ENCODE measurements at regions not wholly inside any gene's neighbourhood (a gene's known extent, or its start where the extent isn't known, plus 50 kb on each side); places are given as distances from the start of the nearest gene placed in this dataset.
"Not testable (repeated sequence)": the region's sequence is repeated elsewhere in the genome, so short reads cannot be mapped to it uniquely, and the experiment has no call there.

- Histone ChIP-seq H3K36me3 (replicated peaks; ENCODE audit: insufficient read depth, low read depth) (no peaks in the 10 kb centered on the region), H3K79me2 (no peaks in the 10 kb centered on the region), H3K9me3 (ENCODE audit: low read depth) (no peaks in the 10 kb centered on the region), H3K27me3 (no peaks in the 10 kb centered on the region), H3K4me3 (no peak overlapping the region), H3K27ac (no peak overlapping the region), H3K4me1 (ENCODE audit: insufficient read depth) (no peaks in the 10 kb centered on the region), H4K20me1 (ENCODE audit: insufficient read depth, poor library complexity, severe bottlenecking) (no peaks in the 10 kb centered on the region), H2AFZ (no peak overlapping the region), H3K9me2 (replicated peaks; ENCODE audit: insufficient read depth) (no peaks in the 10 kb centered on the region), H3K4me2 (no peak overlapping the region)
- 92% methylated on average over 2 of the region's 2 CpGs for WGBS (ENCODE audit: low lambda C conversion rate, missing lambda C conversion rate)
- TF ChIP-seq EZH2phosphoT487 (IDR thresholded peaks at IDR 0.05; ENCODE audit: low read depth, severe bottlenecking, unreplicated experiment): no peak
- TF ChIP-seq, protein P1, sequence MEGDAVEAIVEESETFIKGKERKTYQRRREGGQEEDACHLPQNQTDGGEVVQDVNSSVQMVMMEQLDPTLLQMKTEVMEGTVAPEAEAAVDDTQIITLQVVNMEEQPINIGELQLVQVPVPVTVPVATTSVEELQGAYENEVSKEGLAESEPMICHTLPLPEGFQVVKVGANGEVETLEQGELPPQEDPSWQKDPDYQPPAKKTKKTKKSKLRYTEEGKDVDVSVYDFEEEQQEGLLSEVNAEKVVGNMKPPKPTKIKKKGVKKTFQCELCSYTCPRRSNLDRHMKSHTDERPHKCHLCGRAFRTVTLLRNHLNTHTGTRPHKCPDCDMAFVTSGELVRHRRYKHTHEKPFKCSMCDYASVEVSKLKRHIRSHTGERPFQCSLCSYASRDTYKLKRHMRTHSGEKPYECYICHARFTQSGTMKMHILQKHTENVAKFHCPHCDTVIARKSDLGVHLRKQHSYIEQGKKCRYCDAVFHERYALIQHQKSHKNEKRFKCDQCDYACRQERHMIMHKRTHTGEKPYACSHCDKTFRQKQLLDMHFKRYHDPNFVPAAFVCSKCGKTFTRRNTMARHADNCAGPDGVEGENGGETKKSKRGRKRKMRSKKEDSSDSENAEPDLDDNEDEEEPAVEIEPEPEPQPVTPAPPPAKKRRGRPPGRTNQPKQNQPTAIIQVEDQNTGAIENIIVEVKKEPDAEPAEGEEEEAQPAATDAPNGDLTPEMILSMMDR (IDR thresholded peaks at IDR 0.05; ENCODE audit: poor library complexity): no peak
- TF ChIP-seq EZH2 (IDR thresholded peaks at IDR 0.05; ENCODE audit: borderline replicate concordance): no peak
- no peak for DNase-seq (ENCODE audit: low spot score)
Measured at GRCh38 chr20:40955326-40955725, 73.3 kb upstream of the TOP1 start.

GRCh38 chr20:40955826-40956225, 72.8 kb upstream of the TOP1 start:
- DNase-seq (ENCODE audit: low spot score); H2AFZ ChIP-seq; H3K9me2 ChIP-seq (replicated peaks; ENCODE audit: insufficient read depth); H3K79me2 ChIP-seq; H3K36me3 ChIP-seq (replicated peaks; ENCODE audit: insufficient read depth, low read depth); H4K20me1 ChIP-seq (ENCODE audit: insufficient read depth, poor library complexity, severe bottlenecking); H3K4me2 ChIP-seq; H3K27ac ChIP-seq; H3K4me1 ChIP-seq (ENCODE audit: insufficient read depth); H3K27me3 ChIP-seq; H3K9me3 ChIP-seq (ENCODE audit: low read depth); H3K4me3 ChIP-seq: not testable (repeated sequence)
- 64% methylated on average over 8 of the region's 8 CpGs for WGBS (ENCODE audit: low lambda C conversion rate, missing lambda C conversion rate)

- Histone ChIP-seq H4K20me1 (ENCODE audit: insufficient read depth, poor library complexity, severe bottlenecking) (no peaks in the 10 kb centered on the region), H3K4me2 (no peak overlapping the region), H3K4me3 (no peak overlapping the region), H3K27ac (no peak overlapping the region), H3K9me2 (replicated peaks; ENCODE audit: insufficient read depth) (no peaks in the 10 kb centered on the region), H3K36me3 (replicated peaks; ENCODE audit: insufficient read depth, low read depth) (no peaks in the 10 kb centered on the region), H3K79me2 (no peaks in the 10 kb centered on the region), H2AFZ (no peak overlapping the region), H3K9me3 (ENCODE audit: low read depth) (no peaks in the 10 kb centered on the region), H3K27me3 (no peaks in the 10 kb centered on the region), H3K4me1 (ENCODE audit: insufficient read depth) (no peaks in the 10 kb centered on the region)
- DNase-seq (ENCODE audit: low spot score): no peak
- 88% methylated on average over 15 of the region's 15 CpGs for WGBS (ENCODE audit: low lambda C conversion rate, missing lambda C conversion rate)
- TF ChIP-seq, protein P1 (IDR thresholded peaks at IDR 0.05; ENCODE audit: poor library complexity): no peak
- TF ChIP-seq EZH2phosphoT487 (IDR thresholded peaks at IDR 0.05; ENCODE audit: low read depth, severe bottlenecking, unreplicated experiment) (no peak), EZH2 (IDR thresholded peaks at IDR 0.05; ENCODE audit: borderline replicate concordance) (no peak)
Measured at GRCh38 chr20:40956542-40957264, 71.9 kb upstream of the TOP1 start.

DNA sequence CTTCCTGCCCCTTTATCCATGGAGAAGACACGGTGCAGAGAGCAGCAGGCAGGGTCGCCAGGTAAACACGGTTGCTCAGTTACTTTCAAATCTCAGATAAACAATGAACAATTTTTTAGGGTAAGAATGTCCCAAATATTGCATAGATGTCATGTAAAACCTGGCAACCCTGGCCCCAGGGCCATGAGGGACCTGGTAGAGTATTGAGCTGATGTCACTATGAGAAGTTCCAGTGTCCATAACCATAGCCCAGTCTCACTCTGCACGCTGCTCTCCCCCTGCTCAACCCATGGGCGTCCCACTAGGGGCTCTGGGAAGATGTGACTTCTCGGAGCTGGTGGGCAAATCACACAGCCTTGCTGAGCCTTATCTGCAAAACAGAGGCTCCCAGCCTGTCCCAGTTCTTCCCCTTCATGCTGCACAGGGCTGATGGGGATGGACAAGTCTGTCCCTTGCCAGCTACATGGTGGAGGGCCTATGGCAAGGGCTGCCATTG, 71.3 kb upstream of the TOP1 start:
- no peaks in the 10 kb centered on the region for H3K9me2 ChIP-seq (replicated peaks; ENCODE audit: insufficient read depth)
- TF ChIP-seq EZH2 (IDR thresholded peaks at IDR 0.05; ENCODE audit: borderline replicate concordance): no peak
- TF ChIP-seq, protein P1 (IDR thresholded peaks at IDR 0.05; ENCODE audit: poor library complexity): no peak
- no peak for TF ChIP-seq EZH2phosphoT487 (IDR thresholded peaks at IDR 0.05; ENCODE audit: low read depth, severe bottlenecking, unreplicated experiment)
- 91% methylated on average over 6 of the region's 6 CpGs for WGBS (ENCODE audit: low lambda C conversion rate, missing lambda C conversion rate)

More for the DNA sequence above, 71.3 kb upstream of the TOP1 start:
- no peaks in the 10 kb centered on the region for H3K9me3 ChIP-seq (ENCODE audit: low read depth)
- H3K27ac ChIP-seq: no peak overlapping the region
- no peak overlapping the region for H3K4me2 ChIP-seq
- H3K79me2 ChIP-seq: no peaks in the 10 kb centered on the region
- no peak for DNase-seq (ENCODE audit: low spot score)
- no peaks in the 10 kb centered on the region for H4K20me1 ChIP-seq (ENCODE audit: insufficient read depth, poor library complexity, severe bottlenecking)
- H3K4me1 ChIP-seq (ENCODE audit: insufficient read depth): no peaks in the 10 kb centered on the region
- no peak overlapping the region for H2AFZ ChIP-seq
- H3K36me3 ChIP-seq (replicated peaks; ENCODE audit: insufficient read depth, low read depth): no peaks in the 10 kb centered on the region
- no peak overlapping the region for H3K4me3 ChIP-seq
- no peaks in the 10 kb centered on the region for H3K27me3 ChIP-seq

Measured in hepatocyte (in vitro differentiated cells).